RWPE2 (cell line): ENCODE measurements at regions not wholly inside any gene's neighbourhood (a gene's known extent, or its start where the extent isn't known, plus 50 kb on each side); places are given as distances from the start of the nearest gene placed in this dataset.

Experiments used
- ATAC-seq: fragments of 200-7000 bp; cut with Tn5 transposase; 3 replicates; pipeline ENCODE4 v1.9.1; 2021; ENCODE audit warnings: low read depth
- DNase-seq: peaks from one replicate; pipeline ENCODE4 v3.0.0-alpha.2; 2020; ENCODE audit warnings: low spot score
- H3K27ac ChIP-seq: fragments of 450-650 bp; 2 replicates; pipeline ENCODE4 v1.5.1; 2017; ENCODE audit warnings: mild to moderate bottlenecking; ENCODE audit not compliant: poor library complexity, severe bottlenecking
- H3K27me3 ChIP-seq: fragments of 250-450 bp; sonication (Bioruptor Pico); 2 replicates; pipeline ENCODE4 v1.5.1; 2021; ENCODE audit warnings: mild to moderate bottlenecking, moderate library complexity; ENCODE audit not compliant: insufficient read depth, poor library complexity, severe bottlenecking
- H3K36me3 ChIP-seq: fragments of 250-450 bp; sonication (Bioruptor Pico); 2 replicates; pipeline ENCODE4 v1.5.1; 2020; ENCODE audit warnings: low read depth, mild to moderate bottlenecking, moderate library complexity
- H3K4me1 ChIP-seq: fragments of 250-450 bp; sonication (Bioruptor Pico); 2 replicates; pipeline ENCODE4 v1.5.1; 2021; ENCODE audit warnings: mild to moderate bottlenecking, moderate library complexity; ENCODE audit not compliant: insufficient read depth, poor library complexity, severe bottlenecking
- H3K4me3 ChIP-seq: fragments of 250-450 bp; sonication (Bioruptor Pico); 2 replicates; pipeline ENCODE4 v1.5.1; 2021; ENCODE audit warnings: mild to moderate bottlenecking, moderate library complexity; ENCODE audit not compliant: severe bottlenecking
- H3K9me3 ChIP-seq: fragments of 250-450 bp; sonication (Bioruptor Pico); 2 replicates; pipeline ENCODE4 v1.5.1; 2021; ENCODE audit warnings: mild to moderate bottlenecking, moderate library complexity; ENCODE audit not compliant: severe bottlenecking
- TF ChIP-seq, protein P1 (sequence below): fragments of 450-650 bp; IDR thresholded peaks from one replicate; pipeline ENCODE4 v1.5.1; 2017; ENCODE audit warnings: mild to moderate bottlenecking, moderate library complexity; ENCODE audit not compliant: poor library complexity, severe bottlenecking

DNA sequence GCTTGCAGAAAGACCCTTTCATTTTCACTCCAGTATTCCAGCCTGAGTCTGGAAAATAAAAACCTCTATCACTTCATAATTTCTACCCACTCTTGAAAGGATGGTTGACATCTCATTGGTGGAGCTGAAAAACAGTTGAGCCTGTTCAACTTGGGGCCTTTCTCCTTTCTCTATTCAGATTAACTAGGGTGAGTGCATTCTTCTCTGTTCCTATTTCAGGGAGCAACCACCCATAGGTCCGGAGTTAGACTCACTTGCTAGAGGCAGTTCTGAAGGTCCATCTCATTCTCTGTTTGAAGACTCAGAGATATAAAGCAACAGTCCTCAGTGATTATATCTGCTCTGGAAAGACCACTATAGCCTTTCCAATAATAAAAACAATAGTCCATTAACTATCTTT lies 167.9 kb upstream of the SPOPL start:
- H3K27me3 ChIP-seq, result no peaks in the 10 kb centered on the region
- TF ChIP-seq, protein P1, sequence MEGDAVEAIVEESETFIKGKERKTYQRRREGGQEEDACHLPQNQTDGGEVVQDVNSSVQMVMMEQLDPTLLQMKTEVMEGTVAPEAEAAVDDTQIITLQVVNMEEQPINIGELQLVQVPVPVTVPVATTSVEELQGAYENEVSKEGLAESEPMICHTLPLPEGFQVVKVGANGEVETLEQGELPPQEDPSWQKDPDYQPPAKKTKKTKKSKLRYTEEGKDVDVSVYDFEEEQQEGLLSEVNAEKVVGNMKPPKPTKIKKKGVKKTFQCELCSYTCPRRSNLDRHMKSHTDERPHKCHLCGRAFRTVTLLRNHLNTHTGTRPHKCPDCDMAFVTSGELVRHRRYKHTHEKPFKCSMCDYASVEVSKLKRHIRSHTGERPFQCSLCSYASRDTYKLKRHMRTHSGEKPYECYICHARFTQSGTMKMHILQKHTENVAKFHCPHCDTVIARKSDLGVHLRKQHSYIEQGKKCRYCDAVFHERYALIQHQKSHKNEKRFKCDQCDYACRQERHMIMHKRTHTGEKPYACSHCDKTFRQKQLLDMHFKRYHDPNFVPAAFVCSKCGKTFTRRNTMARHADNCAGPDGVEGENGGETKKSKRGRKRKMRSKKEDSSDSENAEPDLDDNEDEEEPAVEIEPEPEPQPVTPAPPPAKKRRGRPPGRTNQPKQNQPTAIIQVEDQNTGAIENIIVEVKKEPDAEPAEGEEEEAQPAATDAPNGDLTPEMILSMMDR, result no peak
- no peaks in the 10 kb centered on the region for H3K9me3 ChIP-seq
- H3K4me1 ChIP-seq, result no peaks in the 10 kb centered on the region
- DNase-seq (no peak), ATAC-seq (no peak)
- no peak overlapping the region for H3K4me3 ChIP-seq
- no peak overlapping the region for H3K27ac ChIP-seq
- H3K36me3 ChIP-seq, result no peaks in the 10 kb centered on the region

DNA sequence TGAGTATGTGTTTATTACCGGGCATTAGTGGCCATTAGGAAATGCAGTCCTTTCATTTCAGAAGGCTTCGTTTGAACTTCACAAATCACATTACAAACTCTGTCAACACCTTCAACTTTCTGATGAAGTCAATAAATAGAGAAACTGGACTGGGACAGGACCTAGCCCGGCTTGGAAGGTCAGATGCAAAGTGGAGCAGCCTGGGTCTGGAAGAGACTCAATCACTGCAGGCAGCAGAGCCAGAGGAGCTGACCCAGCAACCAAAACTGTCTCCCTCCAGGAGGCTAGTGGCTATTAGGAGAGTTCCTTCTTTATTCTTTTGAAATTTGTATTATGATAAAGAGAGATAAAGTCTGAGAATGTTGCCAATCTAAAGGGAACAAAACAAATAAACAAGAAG lies 167.2 kb upstream of the SPOPL start:
- Histone ChIP-seq H3K4me3 (no peak overlapping the region), H3K9me3 (no peaks in the 10 kb centered on the region), H3K27ac (no peak overlapping the region), H3K27me3 (no peaks in the 10 kb centered on the region), H3K4me1 (no peaks in the 10 kb centered on the region), H3K36me3 (no peaks in the 10 kb centered on the region)
- ATAC-seq (no peak), DNase-seq (no peak)
- TF ChIP-seq, protein P1, result no peak

DNA sequence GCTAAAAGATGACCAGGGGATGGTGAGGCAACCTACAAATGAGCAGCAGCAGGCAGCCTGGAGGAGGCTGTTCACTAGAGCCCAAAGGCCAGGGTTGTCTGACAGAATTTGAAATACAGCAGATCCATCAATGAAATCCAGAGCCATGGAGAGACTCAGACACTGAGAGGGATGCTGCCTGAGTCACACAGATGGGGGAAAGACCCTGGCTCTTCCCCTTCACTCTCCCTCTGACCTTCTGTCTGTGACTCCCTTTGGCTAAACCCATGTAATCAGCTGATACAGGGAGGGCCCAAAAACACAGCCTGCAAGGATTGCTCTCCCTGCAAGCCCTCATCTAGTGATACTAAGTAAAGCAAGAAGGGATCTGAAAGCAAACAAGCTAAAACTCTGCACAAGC lies 166.5 kb upstream of the SPOPL start:
- ATAC-seq (no peak), DNase-seq (no peak)
- Histone ChIP-seq H3K4me1 (no peaks in the 10 kb centered on the region), H3K4me3 (no peak overlapping the region), H3K27me3 (no peaks in the 10 kb centered on the region), H3K27ac (no peak overlapping the region), H3K9me3 (no peaks in the 10 kb centered on the region), H3K36me3 (no peaks in the 10 kb centered on the region)
- TF ChIP-seq, protein P1, result no peak

DNA sequence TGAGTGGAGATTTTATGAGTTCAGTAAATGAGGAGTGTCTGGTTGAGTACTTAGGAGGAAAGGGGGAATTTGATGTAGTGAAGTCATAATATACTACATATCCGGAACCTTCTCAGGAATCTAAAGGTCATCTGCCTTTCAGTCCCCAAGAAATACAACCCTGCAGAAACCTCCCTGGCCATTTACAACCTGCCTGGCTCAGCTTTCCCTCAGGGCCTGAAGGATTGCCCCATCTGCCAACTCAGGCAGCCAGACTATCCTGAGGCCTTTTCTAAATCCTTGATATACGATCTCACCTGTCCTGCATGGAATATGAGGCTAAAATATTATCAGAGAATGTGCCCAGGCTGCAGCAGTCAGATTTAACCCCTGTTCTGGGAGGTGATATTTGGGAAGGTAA lies 165.4 kb upstream of the SPOPL start:
- H3K27me3 ChIP-seq, result no peaks in the 10 kb centered on the region
- no peaks in the 10 kb centered on the region for H3K4me1 ChIP-seq
- ATAC-seq (peak; percentile 31; the same call in 1 of the 3 replicates), DNase-seq (no peak)
- H3K27ac ChIP-seq, result no peak overlapping the region
- H3K4me3 ChIP-seq, result no peak overlapping the region
- TF ChIP-seq, protein P1, result no peak
- H3K36me3 ChIP-seq, result no peaks in the 10 kb centered on the region
- H3K9me3 ChIP-seq, result peaks cover 3% of the 10 kb centered on the region

DNA sequence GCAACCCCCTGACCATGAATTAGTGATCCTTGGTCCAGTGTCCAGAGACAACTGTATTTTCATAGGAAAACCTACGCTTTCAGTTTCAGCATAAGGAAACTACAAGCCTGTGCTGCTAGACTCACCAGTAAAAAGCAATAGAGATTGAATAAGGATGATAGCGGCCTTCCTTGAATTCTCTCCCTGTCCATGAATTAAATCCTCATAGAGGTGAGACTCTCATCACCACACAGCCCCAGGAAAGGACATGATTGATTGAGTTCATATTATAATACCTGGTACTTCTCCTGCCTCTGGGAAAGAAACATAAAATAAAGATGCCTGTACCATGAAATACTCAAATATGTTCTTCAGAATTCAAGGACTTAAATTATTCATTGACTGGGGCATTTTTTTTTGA lies 146.3 kb upstream of the SPOPL start:
- DNase-seq (no peak), ATAC-seq (no peak)
- TF ChIP-seq, protein P1, result no peak
- no peaks in the 10 kb centered on the region for H3K9me3 ChIP-seq
- H3K4me3 ChIP-seq, result no peak overlapping the region
- no peak overlapping the region for H3K27ac ChIP-seq
- no peaks in the 10 kb centered on the region for H3K27me3 ChIP-seq
- no peaks in the 10 kb centered on the region for H3K4me1 ChIP-seq
- H3K36me3 ChIP-seq, result no peaks in the 10 kb centered on the region
